RWPE1 (cell line): ENCODE measurements at regions not wholly inside any gene's neighbourhood (a gene's known extent, or its start where the extent isn't known, plus 50 kb on each side); places are given as distances from the start of the nearest gene placed in this dataset.
A peak's percentile ranks its signal among the peaks of the same experiment; 100 is the strongest.

Experiments
- CTCF ChIA-PET: fragments of 350-600 bp; sonication (Branson Sonifier 250); formaldehyde crosslinking; extraction: SDS; loops from one replicate; lab custom pipeline; 2021; lab: Yijun Ruan, JAX
- POLR2A ChIA-PET: fragments of 400-600 bp; formaldehyde crosslinking; extraction: SDS; loops from one replicate; lab custom pipeline; 2020; ENCODE audit warnings: antibody characterized with exemption; ENCODE audit not compliant: low non-redundant PET; lab: Yijun Ruan, JAX
- DNase-seq: peaks from one replicate; pipeline ENCODE4 v3.0.0; 2012; ENCODE audit warnings: low spot score
- H3K27ac ChIP-seq: fragments of 450-650 bp; 2 replicates; pipeline ENCODE4 v1.5.1; 2017
- CTCF ChIP-seq: fragments of 450-650 bp; conservative IDR thresholded peaks from 2 replicates; pipeline ENCODE4 v1.5.1; 2017; ENCODE audit warnings: low read depth, mild to moderate bottlenecking

- CTCF ChIA-PET = no interaction called here
- H3K27ac ChIP-seq = no peak overlapping the region
- DNase-seq = no peak
- TF ChIP-seq CTCF = no peak
- POLR2A ChIA-PET = no interaction called here
Measured at GRCh38 chrX:25600776-25601175, 537.4 kb upstream of the MAGEB18 start.

- CTCF ChIA-PET = no interaction called here
Measured at GRCh38 chrX:25601323-25601722, 536.8 kb upstream of the MAGEB18 start.

GRCh38 chrX:25618248-25618647, 519.9 kb upstream of the MAGEB18 start:
- ChIA-PET POLR2A (no interaction called here), CTCF (no interaction called here)
- no peak for TF ChIP-seq CTCF
- no peak overlapping the region for H3K27ac ChIP-seq
- no peak for DNase-seq

More at GRCh38 chrX:25601323-25601722, 536.8 kb upstream of the MAGEB18 start:
- no peak for TF ChIP-seq CTCF
- no peak for DNase-seq
- POLR2A ChIA-PET = no interaction called here
- no peak overlapping the region for H3K27ac ChIP-seq

- CTCF ChIA-PET = no interaction called here
- H3K27ac ChIP-seq = no peak overlapping the region
Measured at GRCh38 chrX:25640276-25640675, 497.9 kb upstream of the MAGEB18 start.

GRCh38 chrX:25646156-25646555, 492.0 kb upstream of the MAGEB18 start:
- CTCF ChIA-PET = no interaction called here
- H3K27ac ChIP-seq = no peak overlapping the region
- no peak for TF ChIP-seq CTCF
- no peak for DNase-seq
- POLR2A ChIA-PET = no interaction called here

More at GRCh38 chrX:25640276-25640675, 497.9 kb upstream of the MAGEB18 start:
- no peak for DNase-seq
- POLR2A ChIA-PET = no interaction called here
- TF ChIP-seq CTCF = no peak

- H3K27ac ChIP-seq = no peak overlapping the region
- DNase-seq = no peak
- no peak for TF ChIP-seq CTCF
- CTCF ChIA-PET = no interaction called here
- POLR2A ChIA-PET = no interaction called here
Measured at GRCh38 chrX:25648790-25649189, 489.4 kb upstream of the MAGEB18 start.

GRCh38 chrX:25650216-25650820, 487.8 kb upstream of the MAGEB18 start:
- peak; percentile 0 for DNase-seq
- TF ChIP-seq CTCF = no peak
- no peak overlapping the region for H3K27ac ChIP-seq
- ChIA-PET CTCF (interaction anchor here (0.6 kb wide), 1 partner anchor 375 kb away, joined by 3 read pairs; no protein-coding TSS in a partner anchor), POLR2A (no interaction called here)
